IMR-90 (cell line): ENCODE measurements at regions not wholly inside any gene's neighbourhood (a gene's known extent, or its start where the extent isn't known, plus 50 kb on each side); places are given as distances from the start of the nearest gene placed in this dataset.

Experiments
- ATAC-seq: fragments of 200-7000 bp; cut with Tn5 transposase; 2 replicates; pipeline ENCODE4 v1.9.1; 2020; ENCODE audit warnings: low read depth, mild to moderate bottlenecking, moderate library complexity
- BruUV-seq: library from RNA; stranded (reverse); fragments of 400-500 nt; replicated peaks from 2 replicates; lab custom pipeline; 2021; lab: Mats Ljungman, UMichigan
- CTCF ChIA-PET: fragments of 300-600 bp; formaldehyde crosslinking; extraction: SDS; loops from one replicate; lab custom pipeline; 2021; ENCODE audit warnings: antibody characterized with exemption; lab: Yijun Ruan, JAX
- POLR2A ChIA-PET: fragments of 300-600 bp; sonication (Branson Sonifier 250); formaldehyde crosslinking; loops from one replicate; lab custom pipeline; 2022; ENCODE audit warnings: antibody characterized with exemption; ENCODE audit not compliant: unreplicated experiment; lab: Charles Lee
- DNase-seq: peaks from one replicate; pipeline ENCODE4 v3.0.0; 2013
- H2AFZ ChIP-seq: replicated peaks from 2 replicates; pipeline ENCODE3; 2013; ENCODE audit warnings: low read length, mild to moderate bottlenecking; ENCODE audit not compliant: poor library complexity
- H2AK5ac ChIP-seq: 2 replicates; pipeline ENCODE4 v1.6.1; 2013; ENCODE audit warnings: low read depth, low read length, inconsistent platforms
- H2AK9ac ChIP-seq: replicated peaks from 2 replicates; pipeline ENCODE3; 2013; ENCODE audit warnings: mild to moderate bottlenecking, low read depth, low read length, moderate library complexity; ENCODE audit not compliant: poor library complexity
- H2BK120ac ChIP-seq: 2 replicates; pipeline ENCODE4 v1.6.1; 2013; ENCODE audit warnings: low read depth, low read length, inconsistent platforms
- H2BK15ac ChIP-seq: 3 replicates; pipeline ENCODE4 v1.6.1; 2013; ENCODE audit warnings: low read depth, low read length, inconsistent platforms
- H2BK20ac ChIP-seq: 2 replicates; pipeline ENCODE4 v1.6.1; 2013; ENCODE audit warnings: low read depth, mild to moderate bottlenecking, inconsistent platforms, low read length, moderate library complexity
- H2BK5ac ChIP-seq: 2 replicates; pipeline ENCODE4 v1.6.1; 2013; ENCODE audit warnings: mild to moderate bottlenecking, low read depth, low read length, inconsistent platforms; ENCODE audit not compliant: poor library complexity, severe bottlenecking
- H3K14ac ChIP-seq: replicated peaks from 2 replicates; pipeline ENCODE4 v1.6.1; 2013; ENCODE audit warnings: low read depth, low read length, inconsistent platforms
- H3K18ac ChIP-seq: 2 replicates; pipeline ENCODE4 v1.6.1; 2013; ENCODE audit warnings: low read depth, low read length, control low read depth
- H3K23ac ChIP-seq: 2 replicates; pipeline ENCODE4 v1.6.1; 2013; ENCODE audit warnings: low read depth, low read length, inconsistent platforms
- H3K27ac ChIP-seq: 2 replicates; pipeline ENCODE4 v1.5.1; 2013; ENCODE audit warnings: mild to moderate bottlenecking, control low read depth, low read length; ENCODE audit not compliant: insufficient read depth
- H3K27me3 ChIP-seq: 2 replicates; pipeline ENCODE4 v1.6.1; 2013; ENCODE audit warnings: low read length; ENCODE audit not compliant: control insufficient read depth, insufficient read depth
- H3K36me3 ChIP-seq: 2 replicates; pipeline ENCODE4 v1.6.1; 2013; ENCODE audit warnings: low read length, mixed read lengths; ENCODE audit not compliant: control insufficient read depth, insufficient read depth
- H3K4ac ChIP-seq: 2 replicates; pipeline ENCODE4 v1.6.1; 2013; ENCODE audit warnings: low read depth, low read length, inconsistent platforms
- H3K4me1 ChIP-seq: 2 replicates; pipeline ENCODE4 v1.6.1; 2013; ENCODE audit warnings: low read length, mixed read lengths; ENCODE audit not compliant: control insufficient read depth, insufficient read depth
- H3K4me2 ChIP-seq: 2 replicates; pipeline ENCODE4 v1.6.1; 2013; ENCODE audit warnings: low read depth, mild to moderate bottlenecking, control low read depth, low read length, moderate library complexity
- H3K4me3 ChIP-seq: 2 replicates; pipeline ENCODE4 v1.5.1; 2013; ENCODE audit warnings: low read depth, mild to moderate bottlenecking, control low read depth, low read length, moderate library complexity; ENCODE audit not compliant: insufficient read depth
- H3K56ac ChIP-seq: 2 replicates; pipeline ENCODE4 v1.6.1; 2013; ENCODE audit warnings: low read length, inconsistent platforms; ENCODE audit not compliant: insufficient read depth; ENCODE audit errors: extremely low read depth
- H3K79me1 ChIP-seq, 2 experiments: 2 replicates each; pipeline ENCODE4 v1.6.1; 2013; ENCODE audit warnings: low read length in 2 of 2, inconsistent platforms in 1 of 2, low read depth in 1 of 2
- H3K9ac ChIP-seq: 2 replicates; pipeline ENCODE4 v1.6.1; 2013; ENCODE audit warnings: low read depth, low read length, control low read depth
- H3K9me1 ChIP-seq: 2 replicates; pipeline ENCODE4 v1.6.1; 2013; ENCODE audit warnings: low read length, inconsistent platforms; ENCODE audit not compliant: insufficient read depth
- H3K9me3 ChIP-seq: 2 replicates; pipeline ENCODE4 v1.6.1; 2013; ENCODE audit warnings: low read length; ENCODE audit not compliant: control insufficient read depth, insufficient read depth
- H4K20me1 ChIP-seq: 2 replicates; pipeline ENCODE4 v1.6.1; 2013; ENCODE audit warnings: low read length, inconsistent platforms; ENCODE audit not compliant: insufficient read depth
- H4K5ac ChIP-seq: 2 replicates; pipeline ENCODE4 v1.6.1; 2013; ENCODE audit warnings: mild to moderate bottlenecking, low read depth, low read length, control low read depth
- H4K8ac ChIP-seq, 2 experiments: 2 replicates each; pipeline ENCODE4 v1.6.1; 2013; ENCODE audit warnings: low read depth in 2 of 2, low read length in 2 of 2, control low read depth in 1 of 2, inconsistent platforms in 1 of 2
- H4K91ac ChIP-seq: 2 replicates; pipeline ENCODE4 v1.6.1; 2013; ENCODE audit warnings: low read depth, low read length, inconsistent platforms; ENCODE audit not compliant: insufficient read depth
- BHLHE40 ChIP-seq: fragments of 150-350 bp; IDR thresholded peaks from 2 replicates; pipeline ENCODE4 v1.6.1; 2016; ENCODE audit warnings: mild to moderate bottlenecking, low read depth, low read length
- CEBPB ChIP-seq: IDR thresholded peaks from 2 replicates; pipeline ENCODE4 v1.6.1; 2012; ENCODE audit warnings: low read depth, low read length, improper control_type of control experiment
- CHD1 ChIP-seq: IDR thresholded peaks from 2 replicates; pipeline ENCODE4 v1.6.1; 2012; ENCODE audit warnings: low read depth, low read length, improper control_type of control experiment
- FOS ChIP-seq: fragments of 150-350 bp; IDR thresholded peaks from 2 replicates; pipeline ENCODE4 v1.6.1; 2016; ENCODE audit warnings: low read depth, low read length
- MAFK ChIP-seq: IDR thresholded peaks from 2 replicates; pipeline ENCODE4 v1.6.1; 2012; ENCODE audit warnings: low read depth, low read length, improper control_type of control experiment
- MAZ ChIP-seq: IDR thresholded peaks from 2 replicates; pipeline ENCODE4 v1.6.1; 2012; ENCODE audit warnings: low read depth, mild to moderate bottlenecking, low read length, improper control_type of control experiment, moderate library complexity, borderline replicate concordance
- NFE2L2 ChIP-seq: fragments of 150-350 bp; IDR thresholded peaks from 2 replicates; pipeline ENCODE4 v1.6.1; 2016; ENCODE audit warnings: low read depth, mild to moderate bottlenecking, low read length
- POLR2A ChIP-seq: IDR thresholded peaks from 2 replicates; pipeline ENCODE4 v1.6.1; 2012; ENCODE audit warnings: mild to moderate bottlenecking, low read depth, low read length
- RAD21 ChIP-seq: IDR thresholded peaks from 2 replicates; pipeline ENCODE4 v1.6.1; 2012; ENCODE audit warnings: low read length, improper control_type of control experiment
- RCOR1 ChIP-seq: IDR thresholded peaks from 2 replicates; pipeline ENCODE4 v1.6.1; 2012; ENCODE audit warnings: mild to moderate bottlenecking, low read length, improper control_type of control experiment; ENCODE audit not compliant: insufficient replicate concordance
- RFX5 ChIP-seq: IDR thresholded peaks from 2 replicates; pipeline ENCODE4 v1.8.0; 2012; ENCODE audit warnings: low read depth, mild to moderate bottlenecking, low read length, moderate library complexity
- SMC3 ChIP-seq: fragments of 150-350 bp; IDR thresholded peaks from 2 replicates; pipeline ENCODE4 v1.6.1; 2016; ENCODE audit warnings: low read depth, mild to moderate bottlenecking, antibody characterized with exemption, low read length, moderate library complexity
- WGBS, 2 experiments: methylation state at CpG; one replicate each; pipeline versions ENCODE4 v1.1.5 to v1.1.7; 2013; ENCODE audit warnings: missing lambda C conversion rate in 2 of 2; ENCODE audit not compliant: insufficient read length in 1 of 2; ENCODE audit errors: extremely low coverage in 2 of 2; 5-methylcytosine and 5-hydroxymethylcytosine counted together
- dilution Hi-C: fragments of 300-500 bp; cut with HindIII; formaldehyde crosslinking; loops from one replicate; pipeline ENCODE4 v1.14.3; 2018; ENCODE audit warnings: low sequenced_read_pairs; ENCODE audit not compliant: unreplicated experiment
- in situ Hi-C: fragments of 300-500 bp; cut with MboI; formaldehyde crosslinking; loops from 3 replicates; pipeline ENCODE4 v1.14.3; 2019; ENCODE audit warnings: low sequenced_read_pairs, inconsistent platforms, mixed read lengths
- intact Hi-C: fragments of 100-400 bp; cut with micrococcal nuclease; formaldehyde crosslinking; loops from 2 replicates; pipeline ENCODE4 v1.10.0; 2022
- TF ChIP-seq, protein P1 (sequence below): fragments of 150-350 bp; IDR thresholded peaks from 2 replicates; pipeline ENCODE4 v1.6.1; 2016; ENCODE audit warnings: low read depth, mild to moderate bottlenecking, low read length, moderate library complexity, borderline replicate concordance
- TF ChIP-seq, protein P2 (sequence below): fragments of 150-350 bp; IDR thresholded peaks from 2 replicates; pipeline ENCODE4 v1.6.1; 2017; ENCODE audit warnings: mild to moderate bottlenecking, antibody characterized with exemption, low read length, low read depth

DNA sequence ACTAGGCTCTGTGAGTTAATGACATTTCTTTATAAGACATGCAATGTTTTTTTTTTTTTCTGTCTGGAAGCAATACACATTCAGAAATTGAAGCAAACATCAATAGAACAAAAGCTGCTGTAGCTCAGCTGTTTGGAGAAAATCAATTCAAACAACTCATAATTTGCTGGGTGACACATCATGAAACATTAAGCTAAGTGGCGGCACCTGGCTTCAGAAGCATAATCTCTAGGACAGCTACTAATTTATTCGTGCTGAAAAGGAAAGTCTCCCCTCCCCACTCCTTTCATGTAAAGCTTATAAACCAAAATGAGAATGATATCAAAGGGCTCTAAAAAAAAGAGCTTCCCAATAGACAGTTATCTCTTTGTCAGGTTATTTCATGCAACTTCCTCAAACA, 73.9 kb downstream of the LUZP4 start:
- Histone ChIP-seq H3K23ac (no peak overlapping the region), H2AK9ac (no peak overlapping the region), H2AFZ (no peak overlapping the region), H3K27ac (no peak overlapping the region), H2BK15ac (no peak overlapping the region), H3K79me1 (no peaks in the 10 kb centered on the region), H3K4me3 (no peak overlapping the region), H4K91ac (no peak overlapping the region), H3K36me3 (no peaks in the 10 kb centered on the region), H4K8ac (no peak overlapping the region), H3K56ac (no peak overlapping the region), H2AK5ac (no peak overlapping the region), H3K9me3 (no peaks in the 10 kb centered on the region), H3K9ac (no peak overlapping the region), H3K9me1 (no peaks in the 10 kb centered on the region), H3K14ac (no peak overlapping the region), H2BK20ac (no peak overlapping the region), H3K4me1 (peaks cover 3% of the 10 kb centered on the region), H3K27me3 (peaks cover 4% of the 10 kb centered on the region), H2BK5ac (no peak overlapping the region), H3K4me2 (no peak overlapping the region), H4K5ac (no peak overlapping the region), H3K18ac (no peak overlapping the region), H3K4ac (no peak overlapping the region), H4K20me1 (no peaks in the 10 kb centered on the region), H2BK120ac (no peak overlapping the region)
- no TSS peak for BruUV-seq
- no peak for ATAC-seq
- no peak for DNase-seq
- in situ Hi-C loops (no loop called here), intact Hi-C loops (no loop called here), dilution Hi-C loops (no loop called here)
- WGBS, 2 experiments = no CpG with 5 or more reads among the region's 2 CpGs
- TF ChIP-seq, protein P1, sequence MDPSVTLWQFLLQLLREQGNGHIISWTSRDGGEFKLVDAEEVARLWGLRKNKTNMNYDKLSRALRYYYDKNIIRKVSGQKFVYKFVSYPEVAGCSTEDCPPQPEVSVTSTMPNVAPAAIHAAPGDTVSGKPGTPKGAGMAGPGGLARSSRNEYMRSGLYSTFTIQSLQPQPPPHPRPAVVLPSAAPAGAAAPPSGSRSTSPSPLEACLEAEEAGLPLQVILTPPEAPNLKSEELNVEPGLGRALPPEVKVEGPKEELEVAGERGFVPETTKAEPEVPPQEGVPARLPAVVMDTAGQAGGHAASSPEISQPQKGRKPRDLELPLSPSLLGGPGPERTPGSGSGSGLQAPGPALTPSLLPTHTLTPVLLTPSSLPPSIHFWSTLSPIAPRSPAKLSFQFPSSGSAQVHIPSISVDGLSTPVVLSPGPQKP = no peak
- TF ChIP-seq RFX5 = no peak
- TF ChIP-seq FOS = no peak
- TF ChIP-seq CEBPB = no peak
- TF ChIP-seq SMC3 = no peak
- no peak for TF ChIP-seq CHD1
- TF ChIP-seq, protein P2, sequence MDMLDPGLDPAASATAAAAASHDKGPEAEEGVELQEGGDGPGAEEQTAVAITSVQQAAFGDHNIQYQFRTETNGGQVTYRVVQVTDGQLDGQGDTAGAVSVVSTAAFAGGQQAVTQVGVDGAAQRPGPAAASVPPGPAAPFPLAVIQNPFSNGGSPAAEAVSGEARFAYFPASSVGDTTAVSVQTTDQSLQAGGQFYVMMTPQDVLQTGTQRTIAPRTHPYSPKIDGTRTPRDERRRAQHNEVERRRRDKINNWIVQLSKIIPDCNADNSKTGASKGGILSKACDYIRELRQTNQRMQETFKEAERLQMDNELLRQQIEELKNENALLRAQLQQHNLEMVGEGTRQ = no peak
- no peak for TF ChIP-seq BHLHE40
- no peak for TF ChIP-seq MAFK
- TF ChIP-seq NFE2L2 = no peak
- TF ChIP-seq RAD21 = no peak
- TF ChIP-seq MAZ = no peak
- no peak for TF ChIP-seq RCOR1
- TF ChIP-seq POLR2A = no peak
- ChIA-PET CTCF (interaction anchor here (0.5 to 0.7 kb wide), 3 partner anchors 30 to 316 kb away, joined by 3 to 6 read pairs (median 4); no protein-coding TSS in a partner anchor), POLR2A (interaction anchor here (0.7 kb wide), 1 partner anchor 9 kb away, joined by 8 read pairs; no protein-coding TSS in a partner anchor)
